Endodermal cell (in vitro differentiated cells): ENCODE measurements at regions not wholly inside any gene's neighbourhood (a gene's known extent, or its start where the extent isn't known, plus 50 kb on each side); places are given as distances from the start of the nearest gene placed in this dataset.

Experiments
- DNase-seq: peaks from one replicate; pipeline ENCODE4 v3.0.0-alpha.2; 2017
- H3K27ac ChIP-seq: 2 replicates; pipeline ENCODE4 v1.5.1; 2013; ENCODE audit warnings: mild to moderate bottlenecking, low read depth, low read length, moderate library complexity
- H3K27me3 ChIP-seq: 2 replicates; pipeline ENCODE4 v1.6.1; 2013; ENCODE audit warnings: mild to moderate bottlenecking, low read length, moderate library complexity; ENCODE audit not compliant: insufficient read depth, control insufficient read depth, poor library complexity, severe bottlenecking
- H3K36me3 ChIP-seq: 2 replicates; pipeline ENCODE4 v1.7.0; 2013; ENCODE audit warnings: mild to moderate bottlenecking, low read length, moderate library complexity; ENCODE audit not compliant: control insufficient read depth, insufficient read depth
- H3K4me1 ChIP-seq: one replicate; pipeline ENCODE4 v1.7.0; 2013; ENCODE audit warnings: low read length; ENCODE audit not compliant: control insufficient read depth, insufficient read depth
- H3K4me3 ChIP-seq: 2 replicates; pipeline ENCODE4 v1.5.1; 2013; ENCODE audit warnings: mild to moderate bottlenecking, low read length, moderate library complexity
- H3K9ac ChIP-seq: 2 replicates; pipeline ENCODE4 v1.6.1; 2013; ENCODE audit warnings: mild to moderate bottlenecking, low read length, moderate library complexity; ENCODE audit not compliant: poor library complexity, severe bottlenecking; ENCODE audit errors: extremely low read depth
- H3K9me3 ChIP-seq: 2 replicates; pipeline ENCODE4 v1.6.1; 2013; ENCODE audit warnings: mild to moderate bottlenecking, low read length, moderate library complexity; ENCODE audit not compliant: control insufficient read depth
- H3K27ac Mint-ChIP-seq: 2 replicates; pipeline ENCODE4 v1.8.0; 2020; ENCODE audit warnings: mixed read lengths
- H3K27me3 Mint-ChIP-seq: 2 replicates; pipeline ENCODE4 v1.8.0; 2021; ENCODE audit warnings: mild to moderate bottlenecking, mixed read lengths; ENCODE audit not compliant: insufficient read depth
- H3K36me3 Mint-ChIP-seq: 2 replicates; pipeline ENCODE4 v1.8.0; 2020; ENCODE audit warnings: low read depth, mixed read lengths
- H3K4me1 Mint-ChIP-seq: 2 replicates; pipeline ENCODE4 v1.8.0; 2020; ENCODE audit warnings: mixed read lengths
- H3K4me3 Mint-ChIP-seq: 2 replicates; pipeline ENCODE4 v1.8.0; 2020; ENCODE audit warnings: mild to moderate bottlenecking, moderate library complexity, mixed read lengths
- H3K9me3 Mint-ChIP-seq: 2 replicates; pipeline ENCODE4 v1.8.0; 2020; ENCODE audit warnings: mild to moderate bottlenecking, mixed read lengths
- WGBS, 2 experiments: methylation state at CpG; one replicate each; pipeline versions ENCODE4 v1.1.5 to v1.1.7; 2013; ENCODE audit warnings: missing lambda C conversion rate in 2 of 2, mixed read lengths in 1 of 2; ENCODE audit not compliant: insufficient coverage in 1 of 2, insufficient read length in 1 of 2; 5-methylcytosine and 5-hydroxymethylcytosine counted together
- TF ChIP-seq, protein P1 (sequence below): fragments of 200-600 bp; sonication (generic); conservative IDR thresholded peaks from 2 replicates; pipeline ENCODE4 v1.5.0; 2021; ENCODE audit warnings: antibody characterized with exemption, mild to moderate bottlenecking

DNA sequence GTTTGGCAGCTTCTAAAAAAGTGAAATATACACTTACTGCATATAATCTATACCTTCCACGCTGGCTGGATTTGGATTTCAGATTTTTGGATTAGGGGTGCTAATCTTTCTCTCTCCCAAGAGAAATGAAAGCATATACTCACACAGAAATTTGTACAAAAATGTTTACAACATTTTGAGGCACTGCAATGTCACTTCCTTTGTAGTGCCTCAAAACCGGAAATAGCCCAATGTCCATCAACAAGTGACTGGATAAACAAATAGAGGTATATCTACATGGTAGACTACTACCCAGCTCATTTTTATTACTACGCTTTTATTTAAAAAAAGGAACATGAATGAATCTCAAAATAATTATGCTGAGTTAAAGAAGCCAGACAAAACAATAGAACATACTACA, 74.0 kb upstream of the MIER3 start:
- Histone ChIP-seq H3K27me3 (peaks cover 22% of the 10 kb centered on the region), H3K36me3 (no peaks in the 10 kb centered on the region), H3K9me3 (no peaks in the 10 kb centered on the region), H3K4me3 (no peak overlapping the region), H3K9ac (no peak overlapping the region), H3K4me1 (no peaks in the 10 kb centered on the region), H3K27ac (no peak overlapping the region)
- TF ChIP-seq, protein P1, sequence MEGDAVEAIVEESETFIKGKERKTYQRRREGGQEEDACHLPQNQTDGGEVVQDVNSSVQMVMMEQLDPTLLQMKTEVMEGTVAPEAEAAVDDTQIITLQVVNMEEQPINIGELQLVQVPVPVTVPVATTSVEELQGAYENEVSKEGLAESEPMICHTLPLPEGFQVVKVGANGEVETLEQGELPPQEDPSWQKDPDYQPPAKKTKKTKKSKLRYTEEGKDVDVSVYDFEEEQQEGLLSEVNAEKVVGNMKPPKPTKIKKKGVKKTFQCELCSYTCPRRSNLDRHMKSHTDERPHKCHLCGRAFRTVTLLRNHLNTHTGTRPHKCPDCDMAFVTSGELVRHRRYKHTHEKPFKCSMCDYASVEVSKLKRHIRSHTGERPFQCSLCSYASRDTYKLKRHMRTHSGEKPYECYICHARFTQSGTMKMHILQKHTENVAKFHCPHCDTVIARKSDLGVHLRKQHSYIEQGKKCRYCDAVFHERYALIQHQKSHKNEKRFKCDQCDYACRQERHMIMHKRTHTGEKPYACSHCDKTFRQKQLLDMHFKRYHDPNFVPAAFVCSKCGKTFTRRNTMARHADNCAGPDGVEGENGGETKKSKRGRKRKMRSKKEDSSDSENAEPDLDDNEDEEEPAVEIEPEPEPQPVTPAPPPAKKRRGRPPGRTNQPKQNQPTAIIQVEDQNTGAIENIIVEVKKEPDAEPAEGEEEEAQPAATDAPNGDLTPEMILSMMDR: no peak
- Mint-ChIP-seq H3K4me1 (peaks cover 5% of the 10 kb centered on the region), H3K9me3 (peaks cover 5% of the 10 kb centered on the region), H3K27me3 (peaks cover 18% of the 10 kb centered on the region), H3K4me3 (no peak overlapping the region), H3K27ac (no peak overlapping the region), H3K36me3 (no peaks in the 10 kb centered on the region)
- 96% methylated on average over 2 of the region's 3 CpGs; no CpG with 5 or more reads in 1 of the 2 experiments for WGBS, 2 experiments
- DNase-seq: no peak

DNA sequence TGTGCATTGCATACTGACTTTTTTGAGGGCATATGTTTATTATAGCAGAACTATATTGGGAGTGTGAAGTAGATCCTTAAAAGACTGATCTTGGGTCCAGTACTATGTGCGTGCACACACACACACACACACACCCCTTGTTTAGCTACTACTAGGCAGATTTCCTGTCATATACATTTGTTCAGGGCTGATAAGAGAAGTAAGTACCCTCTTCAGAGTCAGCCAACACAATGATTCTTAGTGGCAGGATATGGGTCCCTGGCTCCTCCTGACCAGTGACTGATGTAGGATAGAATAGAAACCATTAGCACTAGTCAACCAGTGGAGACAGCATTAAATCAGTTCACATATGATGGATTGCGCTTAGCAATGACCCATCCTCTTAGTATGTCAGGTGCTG, 76.2 kb upstream of the MIER3 start:
- Mint-ChIP-seq H3K27me3 (peaks cover 30% of the 10 kb centered on the region), H3K4me3 (no peak overlapping the region), H3K36me3 (no peaks in the 10 kb centered on the region), H3K27ac (no peak overlapping the region), H3K4me1 (peaks cover 5% of the 10 kb centered on the region), H3K9me3 (peaks cover 5% of the 10 kb centered on the region)
- Histone ChIP-seq H3K9me3 (no peaks in the 10 kb centered on the region), H3K27ac (no peak overlapping the region), H3K4me3 (no peak overlapping the region), H3K4me1 (no peaks in the 10 kb centered on the region), H3K9ac (no peak overlapping the region), H3K36me3 (no peaks in the 10 kb centered on the region), H3K27me3 (peaks cover 13% of the 10 kb centered on the region)
- DNase-seq: no peak
- 91 to 100% methylated on average over 1 to 2 of the region's 2 CpGs for WGBS, 2 experiments
- TF ChIP-seq, protein P1: no peak

DNA sequence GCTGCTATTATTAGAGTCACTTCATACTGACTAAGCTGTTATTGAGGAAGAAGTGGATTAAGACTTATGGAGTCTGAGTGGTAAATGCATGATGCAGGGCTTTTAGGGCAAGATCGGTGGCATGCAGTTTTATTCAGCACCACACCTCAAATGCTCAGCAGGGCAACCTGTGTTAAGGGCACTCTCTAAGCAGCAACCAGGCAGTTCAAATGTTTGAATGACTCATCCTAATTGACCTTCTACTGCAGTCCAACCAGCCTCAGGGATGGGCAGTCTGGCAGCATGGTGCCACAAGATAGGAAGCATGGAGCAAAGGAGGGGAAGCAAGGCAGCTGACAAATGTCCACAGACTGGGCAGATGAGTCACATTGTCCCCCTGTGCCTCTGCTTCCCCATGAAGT, 80.2 kb upstream of the MIER3 start:
- peaks cover 13% of the 10 kb centered on the region for H3K27me3 ChIP-seq
- no peaks in the 10 kb centered on the region for H3K36me3 Mint-ChIP-seq
- WGBS, 2 experiments: 94% methylated on average over 1 of the region's 1 CpG; no CpG with 5 or more reads in 1 of the 2 experiments

More for the DNA sequence above, 80.2 kb upstream of the MIER3 start:
- no peaks in the 10 kb centered on the region for H3K9me3 Mint-ChIP-seq
- no peak overlapping the region for H3K9ac ChIP-seq
- H3K27me3 Mint-ChIP-seq: peaks cover 20% of the 10 kb centered on the region
- DNase-seq: no peak
- TF ChIP-seq, protein P1: no peak
- peaks cover 11% of the 10 kb centered on the region for H3K4me1 Mint-ChIP-seq
- H3K36me3 ChIP-seq: no peaks in the 10 kb centered on the region
- H3K9me3 ChIP-seq: no peaks in the 10 kb centered on the region
- H3K27ac Mint-ChIP-seq: no peak overlapping the region
- H3K27ac ChIP-seq: no peak overlapping the region
- H3K4me3 Mint-ChIP-seq: no peak overlapping the region
- no peaks in the 10 kb centered on the region for H3K4me1 ChIP-seq
- H3K4me3 ChIP-seq: no peak overlapping the region
